ENCODE measurements at regions not wholly inside any gene's neighbourhood (a gene's known extent, or its start where the extent isn't known, plus 50 kb on each side); places are given as distances from the start of the nearest gene placed in this dataset.

DNA sequence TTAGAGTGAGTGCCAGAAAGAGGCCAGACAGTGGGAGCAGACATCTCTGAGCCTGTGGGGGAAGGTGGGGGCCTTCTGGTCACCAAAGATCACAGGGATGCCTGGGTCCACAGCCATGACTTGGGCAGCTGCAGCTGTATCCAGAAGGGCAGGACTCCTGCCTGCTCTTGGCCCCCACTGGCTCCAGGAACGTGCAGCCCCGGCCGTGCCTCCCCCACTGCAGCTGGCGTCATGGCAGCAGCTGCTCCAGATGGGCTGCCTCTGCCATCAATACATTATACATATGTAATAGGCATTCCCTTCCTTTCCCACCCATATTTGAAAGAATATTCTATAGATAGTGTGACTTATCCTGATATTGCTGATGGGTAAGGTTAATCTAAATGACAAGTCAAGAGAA lies 195.5 kb upstream of the SNX19 start:
- TF ChIP-seq CTCF (IDR thresholded peaks at IDR 0.05), result no peak
- no peak for TF ChIP-seq POLR2A (IDR thresholded peaks at IDR 0.05)

Measured in right lobe of liver (tissue), 4 donors.